Transverse colon (tissue), 4 donors: ENCODE measurements at regions not wholly inside any gene's neighbourhood (a gene's known extent, or its start where the extent isn't known, plus 50 kb on each side); places are given as distances from the start of the nearest gene placed in this dataset.

Experiments used
- POLR2A ChIP-seq: fragments of 450-650 bp; IDR thresholded peaks from one replicate; pipeline ENCODE4 v1.6.1; 2016; ENCODE audit warnings: antibody characterized with exemption, mild to moderate bottlenecking, moderate library complexity
- POLR2AphosphoS5 ChIP-seq, 3 donors: sonication (generic); formaldehyde crosslinking; IDR thresholded peaks; one replicate each; pipeline ENCODE4 v1.6.1; 2016; ENCODE audit warnings: antibody characterized with exemption in 3 of 3
- TF ChIP-seq, protein P1 (sequence below), 5 experiments: fragments of 200-600 bp in 3 of 5; fragments of 450-650 bp in 2 of 5; sonication (generic) in 3 of 5; IDR thresholded peaks; 1 replicate in 2 of 5; 2 replicates in 3 of 5; pipeline ENCODE4 v1.5.1; 2016 to 2017; ENCODE audit warnings: antibody characterized with exemption in 5 of 5, inconsistent platforms in 3 of 5, mild to moderate bottlenecking in 2 of 5, moderate library complexity in 1 of 5

DNA sequence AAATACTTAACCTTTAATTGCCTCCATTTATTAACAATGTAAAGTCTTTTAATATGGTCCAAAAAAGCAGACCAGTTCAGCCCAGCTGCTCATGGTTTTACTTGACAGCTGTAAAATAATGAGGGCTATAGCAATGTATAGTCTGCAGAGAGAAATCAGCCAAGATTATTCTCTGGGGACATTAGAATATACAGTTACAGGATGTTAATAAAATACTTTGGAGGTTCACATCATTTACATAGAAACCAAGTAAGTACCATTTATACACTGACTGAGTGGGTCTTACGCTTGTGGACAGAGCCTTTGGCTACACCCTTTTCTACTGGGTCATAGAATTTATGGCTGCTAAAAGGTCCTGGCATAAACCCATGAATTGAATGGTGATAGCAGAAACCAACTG lies 340.7 kb upstream of the CELF2 start:
- TF ChIP-seq, protein P1, sequence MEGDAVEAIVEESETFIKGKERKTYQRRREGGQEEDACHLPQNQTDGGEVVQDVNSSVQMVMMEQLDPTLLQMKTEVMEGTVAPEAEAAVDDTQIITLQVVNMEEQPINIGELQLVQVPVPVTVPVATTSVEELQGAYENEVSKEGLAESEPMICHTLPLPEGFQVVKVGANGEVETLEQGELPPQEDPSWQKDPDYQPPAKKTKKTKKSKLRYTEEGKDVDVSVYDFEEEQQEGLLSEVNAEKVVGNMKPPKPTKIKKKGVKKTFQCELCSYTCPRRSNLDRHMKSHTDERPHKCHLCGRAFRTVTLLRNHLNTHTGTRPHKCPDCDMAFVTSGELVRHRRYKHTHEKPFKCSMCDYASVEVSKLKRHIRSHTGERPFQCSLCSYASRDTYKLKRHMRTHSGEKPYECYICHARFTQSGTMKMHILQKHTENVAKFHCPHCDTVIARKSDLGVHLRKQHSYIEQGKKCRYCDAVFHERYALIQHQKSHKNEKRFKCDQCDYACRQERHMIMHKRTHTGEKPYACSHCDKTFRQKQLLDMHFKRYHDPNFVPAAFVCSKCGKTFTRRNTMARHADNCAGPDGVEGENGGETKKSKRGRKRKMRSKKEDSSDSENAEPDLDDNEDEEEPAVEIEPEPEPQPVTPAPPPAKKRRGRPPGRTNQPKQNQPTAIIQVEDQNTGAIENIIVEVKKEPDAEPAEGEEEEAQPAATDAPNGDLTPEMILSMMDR (IDR thresholded peaks at IDR 0.05) = no peak
- TF ChIP-seq POLR2A (no peak), POLR2AphosphoS5 (IDR thresholded peaks at IDR 0.05) (no peak)
